DND-41 (cell line): ENCODE measurements at regions not wholly inside any gene's neighbourhood (a gene's known extent, or its start where the extent isn't known, plus 50 kb on each side); places are given as distances from the start of the nearest gene placed in this dataset.

Experiments used
- CTCF ChIP-seq: IDR thresholded peaks from 2 replicates; pipeline ENCODE4 v1.5.1; 2012; ENCODE audit warnings: borderline replicate concordance, low read length, moderate library complexity, mild to moderate bottlenecking; ENCODE audit not compliant: poor library complexity, severe bottlenecking; ENCODE audit errors: extremely low read depth
- EZH2 ChIP-seq: IDR thresholded peaks from 3 replicates; pipeline ENCODE4 v1.6.1; 2012; ENCODE audit warnings: borderline replicate concordance, low read depth, mild to moderate bottlenecking, moderate library complexity, low read length, inconsistent platforms; ENCODE audit not compliant: severe bottlenecking

GRCh38 chr12:74166096-74166495 is 371.5 kb upstream of the ATXN7L3B start:
- no peak for TF ChIP-seq CTCF
- no peak for TF ChIP-seq EZH2
